ENCODE measurements at regions not wholly inside any gene's neighbourhood (a gene's known extent, or its start where the extent isn't known, plus 50 kb on each side); places are given as distances from the start of the nearest gene placed in this dataset.
A peak's percentile ranks its signal among the peaks of the same experiment; 100 is the strongest.

DNA sequence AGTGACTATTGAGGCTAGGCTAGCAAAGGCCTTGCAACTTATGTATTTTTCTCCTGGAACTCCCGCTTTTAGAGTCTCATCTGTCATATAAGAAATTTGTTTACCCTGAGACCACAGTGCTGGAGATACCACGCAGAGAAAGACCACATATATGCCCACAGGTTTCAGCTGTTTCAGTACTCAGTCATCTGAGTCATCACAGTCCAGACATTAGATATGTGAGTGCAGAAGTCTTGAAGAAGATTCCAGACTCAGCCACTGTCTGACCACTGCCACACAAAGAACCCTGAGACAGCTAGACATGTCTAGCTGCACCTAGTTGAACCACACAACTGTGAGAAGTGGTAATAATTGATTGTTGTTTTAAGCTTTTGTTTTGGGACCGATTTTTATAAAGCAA lies 648.3 kb downstream of the EPM2A start:
- no peaks in the 10 kb centered on the region for H4K20me1 ChIP-seq (ENCODE audit: insufficient read depth, low read length)
- TF ChIP-seq EZH2 (optimal IDR thresholded peaks at IDR 0.05; ENCODE audit: low read depth, low read length) (no peak), CTCF (IDR thresholded peaks at IDR 0.05; ENCODE audit: low read length) (no peak), EZH2phosphoT487 (IDR thresholded peaks at IDR 0.05; ENCODE audit: low read length) (no peak)
- DNase-seq: peak; percentile 48
- H3K4me2 ChIP-seq (ENCODE audit: low read depth, low read length): no peak overlapping the region
- H3F3A ChIP-seq (ENCODE audit: insufficient read depth, low read length): no peaks in the 10 kb centered on the region
- H3K79me2 ChIP-seq (ENCODE audit: low read length): no peaks in the 10 kb centered on the region
- H3K9ac ChIP-seq (ENCODE audit: low read length): no peak overlapping the region
- no peaks in the 10 kb centered on the region for H3K36me3 ChIP-seq (replicated peaks; ENCODE audit: insufficient read depth, low read length)
- no peak overlapping the region for H2AFZ ChIP-seq (ENCODE audit: low read length)
- no peaks in the 10 kb centered on the region for H3K27me3 ChIP-seq (replicated peaks; ENCODE audit: insufficient read depth, low read length)
- H3K4me3 ChIP-seq (ENCODE audit: low read length): no peak overlapping the region
- H3K9me2 ChIP-seq (replicated peaks; ENCODE audit: insufficient read depth, low read length): no peaks in the 10 kb centered on the region
- no peaks in the 10 kb centered on the region for H3K9me3 ChIP-seq (replicated peaks; ENCODE audit: insufficient read depth, low read length)
- H3K27ac ChIP-seq (ENCODE audit: low read length): no peak overlapping the region
- no peaks in the 10 kb centered on the region for H3K4me1 ChIP-seq (ENCODE audit: low read length)

- Histone ChIP-seq H3K27me3 (replicated peaks; ENCODE audit: insufficient read depth, low read length) (no peaks in the 10 kb centered on the region), H3K9me3 (replicated peaks; ENCODE audit: insufficient read depth, low read length) (no peaks in the 10 kb centered on the region), H4K20me1 (ENCODE audit: insufficient read depth, low read length) (no peaks in the 10 kb centered on the region), H3K79me2 (ENCODE audit: low read length) (no peaks in the 10 kb centered on the region), H3K4me2 (ENCODE audit: low read depth, low read length) (no peak overlapping the region), H3K27ac (ENCODE audit: low read length) (no peak overlapping the region), H3K9ac (ENCODE audit: low read length) (no peak overlapping the region), H3K9me2 (replicated peaks; ENCODE audit: insufficient read depth, low read length) (no peaks in the 10 kb centered on the region), H3F3A (ENCODE audit: insufficient read depth, low read length) (no peaks in the 10 kb centered on the region), H3K4me3 (ENCODE audit: low read length) (no peak overlapping the region), H3K36me3 (replicated peaks; ENCODE audit: insufficient read depth, low read length) (no peaks in the 10 kb centered on the region), H2AFZ (ENCODE audit: low read length) (no peak overlapping the region), H3K4me1 (ENCODE audit: low read length) (no peaks in the 10 kb centered on the region)
- no peak for TF ChIP-seq EZH2phosphoT487 (IDR thresholded peaks at IDR 0.05; ENCODE audit: low read length)
- no peak for TF ChIP-seq EZH2 (optimal IDR thresholded peaks at IDR 0.05; ENCODE audit: low read depth, low read length)
- no peak for TF ChIP-seq CTCF (IDR thresholded peaks at IDR 0.05; ENCODE audit: low read length)
- no peak for DNase-seq
These were observed 644.3 kb downstream of the EPM2A start for GRCh38 chr6:145090801-145091585.

GRCh38 chr6:145091586-145092142 lies 643.7 kb downstream of the EPM2A start:
- no peaks in the 10 kb centered on the region for H3F3A ChIP-seq (ENCODE audit: insufficient read depth, low read length)
- H3K36me3 ChIP-seq (replicated peaks; ENCODE audit: insufficient read depth, low read length): no peaks in the 10 kb centered on the region
- no peaks in the 10 kb centered on the region for H3K4me1 ChIP-seq (ENCODE audit: low read length)
- H3K4me2 ChIP-seq (ENCODE audit: low read depth, low read length): no peak overlapping the region
- no peaks in the 10 kb centered on the region for H3K9me3 ChIP-seq (replicated peaks; ENCODE audit: insufficient read depth, low read length)
- no peaks in the 10 kb centered on the region for H4K20me1 ChIP-seq (ENCODE audit: insufficient read depth, low read length)
- no peak for DNase-seq
- H3K79me2 ChIP-seq (ENCODE audit: low read length): no peaks in the 10 kb centered on the region
- H3K27ac ChIP-seq (ENCODE audit: low read length): no peak overlapping the region
- H3K4me3 ChIP-seq (ENCODE audit: low read length): no peak overlapping the region
- no peak overlapping the region for H2AFZ ChIP-seq (ENCODE audit: low read length)
- no peak overlapping the region for H3K9ac ChIP-seq (ENCODE audit: low read length)
- H3K9me2 ChIP-seq (replicated peaks; ENCODE audit: insufficient read depth, low read length): no peaks in the 10 kb centered on the region
- H3K27me3 ChIP-seq (replicated peaks; ENCODE audit: insufficient read depth, low read length): no peaks in the 10 kb centered on the region
- TF ChIP-seq EZH2phosphoT487 (IDR thresholded peaks at IDR 0.05; ENCODE audit: low read length): no peak
- no peak for TF ChIP-seq EZH2 (optimal IDR thresholded peaks at IDR 0.05; ENCODE audit: low read depth, low read length)
- TF ChIP-seq CTCF (IDR thresholded peaks at IDR 0.05; ENCODE audit: low read length): no peak
